ENCODE measurements at regions not wholly inside any gene's neighbourhood (a gene's known extent, or its start where the extent isn't known, plus 50 kb on each side); places are given as distances from the start of the nearest gene placed in this dataset.

- TF ChIP-seq CTCF (IDR thresholded peaks at IDR 0.05; ENCODE audit: control insufficient read depth, extremely low read depth, insufficient read depth), result no peak
- DNase-seq (ENCODE audit: low read depth), result no peak
- no peak overlapping the region for H3K4me3 ChIP-seq (ENCODE audit: low read depth, low read length)
Measured at GRCh38 chr9:82127465-82127864, 138.9 kb downstream of the SPATA31D1 start.

- no peak overlapping the region for H3K4me3 ChIP-seq (ENCODE audit: low read depth, low read length)
- no peak for DNase-seq (ENCODE audit: low read depth)
- no peak for TF ChIP-seq CTCF (IDR thresholded peaks at IDR 0.05; ENCODE audit: control insufficient read depth, extremely low read depth, insufficient read depth)
Measured at GRCh38 chr9:82128011-82128696, 139.6 kb downstream of the SPATA31D1 start.

- no peak for DNase-seq (ENCODE audit: low read depth)
- no peak for TF ChIP-seq CTCF (IDR thresholded peaks at IDR 0.05; ENCODE audit: control insufficient read depth, extremely low read depth, insufficient read depth)
- H3K4me3 ChIP-seq (ENCODE audit: low read depth, low read length), result no peak overlapping the region
Measured at GRCh38 chr9:82129708-82130107, 141.1 kb downstream of the SPATA31D1 start.

DNA sequence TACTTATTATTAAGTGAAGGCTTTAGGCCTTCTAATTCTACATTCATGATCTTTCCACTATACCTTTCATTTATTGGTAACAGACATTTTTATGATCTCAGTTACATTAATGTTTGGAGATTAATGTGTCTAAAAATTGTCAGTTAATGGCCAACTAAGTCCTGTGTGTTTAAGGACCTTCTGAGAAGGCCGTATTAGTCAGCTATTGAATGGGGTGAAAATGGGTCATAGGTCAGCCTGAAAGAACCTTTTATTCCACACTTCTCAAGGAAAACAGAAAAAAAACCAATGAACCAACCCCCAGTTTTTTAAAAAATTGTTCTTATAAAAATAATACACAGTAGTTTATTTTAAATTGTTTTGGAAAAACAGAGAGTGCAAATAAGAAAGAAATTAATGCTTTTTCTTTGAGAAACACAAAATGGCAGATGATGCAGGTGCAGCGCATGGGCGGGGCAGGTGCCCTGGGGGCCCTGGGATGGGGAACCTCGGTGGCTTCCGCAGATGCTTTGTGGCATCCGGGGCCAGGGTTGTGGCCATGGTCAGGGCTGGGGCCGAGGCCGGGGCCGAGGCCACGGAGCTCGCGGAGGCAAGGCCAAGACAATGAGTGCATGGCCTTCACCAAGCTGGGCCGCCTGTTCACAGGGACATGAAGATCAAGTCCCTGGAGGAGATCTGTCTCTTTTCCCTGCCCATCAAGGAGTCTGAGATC, 141.9 kb downstream of the SPATA31D1 start:
- no peak for TF ChIP-seq CTCF (IDR thresholded peaks at IDR 0.05; ENCODE audit: control insufficient read depth, extremely low read depth, insufficient read depth)
- no peak overlapping the region for H3K4me3 ChIP-seq (ENCODE audit: low read depth, low read length)
- DNase-seq (ENCODE audit: low read depth), result no peak

- H3K4me3 ChIP-seq (ENCODE audit: low read depth, low read length), result no peak overlapping the region
- no peak for DNase-seq (ENCODE audit: low read depth)
- TF ChIP-seq CTCF (IDR thresholded peaks at IDR 0.05; ENCODE audit: control insufficient read depth, extremely low read depth, insufficient read depth), result no peak
Measured at GRCh38 chr9:82131072-82131471, 142.5 kb downstream of the SPATA31D1 start.

DNA sequence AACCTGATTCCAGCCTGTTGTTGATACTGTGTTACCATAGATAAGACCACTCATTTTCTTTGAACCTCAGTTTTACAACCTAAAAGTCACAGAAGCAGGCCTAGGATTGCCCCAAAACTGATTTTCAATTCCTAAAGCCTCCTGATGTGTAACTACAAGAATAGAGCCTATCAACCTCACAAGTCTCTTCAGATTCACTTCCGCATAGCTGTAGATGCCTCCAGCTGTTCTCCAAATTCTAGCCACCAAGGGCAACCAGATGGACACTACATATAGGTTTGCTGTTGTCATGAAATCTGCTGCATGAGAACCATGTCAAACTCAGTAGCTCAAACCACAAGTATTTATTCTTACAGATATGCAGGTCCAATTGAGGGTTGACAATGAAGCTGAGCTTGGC, 143.5 kb downstream of the SPATA31D1 start:
- TF ChIP-seq CTCF (IDR thresholded peaks at IDR 0.05; ENCODE audit: control insufficient read depth, extremely low read depth, insufficient read depth), result no peak
- H3K4me3 ChIP-seq (ENCODE audit: low read depth, low read length), result no peak overlapping the region
- DNase-seq (ENCODE audit: low read depth), result no peak
